Thyroid gland (tissue), 4 donors: ENCODE measurements at regions not wholly inside any gene's neighbourhood (a gene's known extent, or its start where the extent isn't known, plus 50 kb on each side); places are given as distances from the start of the nearest gene placed in this dataset.

Experiments
- DNase-seq, 2 donors: peaks; one replicate each; pipeline ENCODE4 v3.0.0-alpha.2; 2019
- H3K27ac ChIP-seq, 3 donors: fragments of 200-600 bp; sonication (generic); 1 replicate in 2 of 3; 2 replicates in 1 of 3; pipeline ENCODE4 v1.5.1; 2016 to 2019; ENCODE audit warnings: mild to moderate bottlenecking in 1 of 3, moderate library complexity in 1 of 3
- H3K27me3 ChIP-seq: fragments of 200-600 bp; sonication (generic); one replicate; pipeline ENCODE4 v1.5.1; 2019
- H3K36me3 ChIP-seq, 2 donors: fragments of 200-600 bp; sonication (generic); one replicate each; pipeline ENCODE4 v1.5.1; 2016 to 2019
- H3K4me1 ChIP-seq, 2 donors: fragments of 200-600 bp; sonication (generic); one replicate each; pipeline ENCODE4 v1.5.1; 2017 to 2019
- H3K4me3 ChIP-seq, 3 donors: fragments of 200-600 bp; sonication (generic); replicated peaks in 1 of 3; 1 replicate in 2 of 3; 2 replicates in 1 of 3; pipeline ENCODE4 v1.5.1; 2016; ENCODE audit warnings: mild to moderate bottlenecking in 1 of 3
- H3K9me3 ChIP-seq: fragments of 200-600 bp; sonication (generic); one replicate; pipeline ENCODE4 v1.5.1; 2017
- POLR2A ChIP-seq, 2 donors: fragments of 450-650 bp; IDR thresholded peaks; one replicate each; pipeline ENCODE4 v1.6.1; 2017; ENCODE audit warnings: antibody characterized with exemption in 2 of 2, mild to moderate bottlenecking in 2 of 2, moderate library complexity in 1 of 2
- WGBS, 2 donors: methylation state at CpG; one replicate each; pipeline ENCODE4 v1.1.5; 2017; 5-methylcytosine and 5-hydroxymethylcytosine counted together
- intact Hi-C: fragments of 100-400 bp; cut with DNase I; formaldehyde crosslinking; loops from one replicate; pipeline ENCODE4 v1.15.1; 2023
- TF ChIP-seq, protein P1 (sequence below), 6 experiments: fragments of 200-600 bp in 3 of 6; fragments of 450-650 bp in 3 of 6; sonication (generic) in 3 of 6; IDR thresholded peaks; one replicate each; pipeline ENCODE4 v1.5.1; 2016 to 2019; ENCODE audit warnings: antibody characterized with exemption in 6 of 6, mild to moderate bottlenecking in 2 of 6, inconsistent platforms in 1 of 6, moderate library complexity in 1 of 6

DNA sequence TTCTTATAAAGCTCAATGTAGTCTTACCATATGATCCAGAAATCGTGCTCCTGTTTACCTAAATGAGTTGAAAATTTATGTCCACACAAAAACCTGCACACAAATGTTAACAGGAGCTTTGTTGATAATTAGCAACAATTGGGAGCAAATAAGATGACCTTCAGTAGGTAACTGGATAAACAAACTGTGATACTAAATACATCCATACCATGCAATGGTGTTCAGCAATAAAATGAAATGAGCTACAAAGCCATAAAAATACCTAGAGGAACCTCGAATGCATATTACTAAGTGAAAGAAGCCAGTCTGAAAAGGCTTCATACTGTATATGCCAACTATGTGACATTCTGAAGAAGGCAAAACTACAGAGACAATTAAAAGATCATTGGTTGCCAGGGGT, 185.6 kb upstream of the HNRNPA3 start:
- Histone ChIP-seq H3K27me3 (no peaks in the 10 kb centered on the region), H3K4me1 (no peaks in the 10 kb centered on the region), H3K27ac (no peak overlapping the region), H3K36me3 (no peaks in the 10 kb centered on the region), H3K9me3 (no peaks in the 10 kb centered on the region), H3K4me3 (no peak overlapping the region)
- TF ChIP-seq, protein P1, sequence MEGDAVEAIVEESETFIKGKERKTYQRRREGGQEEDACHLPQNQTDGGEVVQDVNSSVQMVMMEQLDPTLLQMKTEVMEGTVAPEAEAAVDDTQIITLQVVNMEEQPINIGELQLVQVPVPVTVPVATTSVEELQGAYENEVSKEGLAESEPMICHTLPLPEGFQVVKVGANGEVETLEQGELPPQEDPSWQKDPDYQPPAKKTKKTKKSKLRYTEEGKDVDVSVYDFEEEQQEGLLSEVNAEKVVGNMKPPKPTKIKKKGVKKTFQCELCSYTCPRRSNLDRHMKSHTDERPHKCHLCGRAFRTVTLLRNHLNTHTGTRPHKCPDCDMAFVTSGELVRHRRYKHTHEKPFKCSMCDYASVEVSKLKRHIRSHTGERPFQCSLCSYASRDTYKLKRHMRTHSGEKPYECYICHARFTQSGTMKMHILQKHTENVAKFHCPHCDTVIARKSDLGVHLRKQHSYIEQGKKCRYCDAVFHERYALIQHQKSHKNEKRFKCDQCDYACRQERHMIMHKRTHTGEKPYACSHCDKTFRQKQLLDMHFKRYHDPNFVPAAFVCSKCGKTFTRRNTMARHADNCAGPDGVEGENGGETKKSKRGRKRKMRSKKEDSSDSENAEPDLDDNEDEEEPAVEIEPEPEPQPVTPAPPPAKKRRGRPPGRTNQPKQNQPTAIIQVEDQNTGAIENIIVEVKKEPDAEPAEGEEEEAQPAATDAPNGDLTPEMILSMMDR (IDR thresholded peaks at IDR 0.05), result no peak
- no peak for TF ChIP-seq POLR2A (IDR thresholded peaks at IDR 0.05)
- 85 to 93% methylated on average over 2 of the region's 2 CpGs for WGBS, 2 donors
- DNase-seq, result no peak
- intact Hi-C loops, result no loop called here

DNA sequence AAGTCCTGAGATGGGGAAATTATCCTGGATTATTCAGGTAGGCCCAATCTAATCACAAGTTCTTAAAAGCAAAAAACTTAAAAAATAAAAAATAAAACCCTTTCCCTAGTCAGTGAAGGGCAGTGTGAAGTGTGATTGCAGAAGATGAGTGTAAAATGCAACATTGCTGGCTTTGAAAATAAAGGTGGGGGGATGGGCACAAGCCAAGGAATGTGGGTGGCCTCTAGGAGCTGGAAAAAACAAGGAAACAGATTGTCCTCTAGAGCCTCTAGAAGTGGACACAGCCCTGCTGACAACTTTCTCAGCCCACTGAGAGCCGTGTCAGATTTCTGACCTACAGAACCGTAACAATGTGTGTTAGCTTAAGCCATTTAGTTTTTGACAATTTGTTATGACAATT, 184.3 kb upstream of the HNRNPA3 start:
- Histone ChIP-seq H3K9me3 (no peaks in the 10 kb centered on the region), H3K36me3 (no peaks in the 10 kb centered on the region), H3K4me1 (no peaks in the 10 kb centered on the region), H3K27me3 (no peaks in the 10 kb centered on the region), H3K27ac (no peak overlapping the region), H3K4me3 (no peak overlapping the region)
- peak in 1 of 2 donors; percentile 5 for DNase-seq
- intact Hi-C loops, result no loop called here
- TF ChIP-seq, protein P1 (IDR thresholded peaks at IDR 0.05), result no peak
- no peak for TF ChIP-seq POLR2A (IDR thresholded peaks at IDR 0.05)
- 74 to 84% methylated on average over 2 of the region's 2 CpGs for WGBS, 2 donors

DNA sequence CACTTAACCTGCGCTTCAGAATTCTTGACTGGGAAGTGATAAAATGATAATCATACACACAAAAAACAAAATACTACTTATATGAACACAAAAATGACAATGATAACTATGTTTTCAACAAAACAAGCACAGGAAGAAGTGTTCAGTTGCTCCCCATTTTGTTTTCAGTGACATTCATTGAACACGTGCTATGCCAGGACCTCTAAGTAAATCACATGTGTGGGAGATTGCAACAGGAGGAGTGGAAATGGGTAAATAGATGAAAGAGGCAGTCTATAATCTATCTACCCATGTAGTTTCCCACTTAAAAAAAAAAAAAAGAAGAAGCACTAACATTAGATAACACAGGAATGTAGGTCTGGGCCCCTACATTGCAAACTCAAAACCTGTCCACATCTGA, 183.5 kb upstream of the HNRNPA3 start:
- Histone ChIP-seq H3K4me1 (no peaks in the 10 kb centered on the region), H3K4me3 (no peak overlapping the region), H3K9me3 (no peaks in the 10 kb centered on the region), H3K27ac (no peak overlapping the region), H3K36me3 (no peaks in the 10 kb centered on the region), H3K27me3 (no peaks in the 10 kb centered on the region)
- intact Hi-C loops, result no loop called here
- no peak for DNase-seq
- no peak for TF ChIP-seq POLR2A (IDR thresholded peaks at IDR 0.05)
- TF ChIP-seq, protein P1 (IDR thresholded peaks at IDR 0.05), result no peak
- 91 to 94% methylated on average over 2 of the region's 2 CpGs for WGBS, 2 donors

DNA sequence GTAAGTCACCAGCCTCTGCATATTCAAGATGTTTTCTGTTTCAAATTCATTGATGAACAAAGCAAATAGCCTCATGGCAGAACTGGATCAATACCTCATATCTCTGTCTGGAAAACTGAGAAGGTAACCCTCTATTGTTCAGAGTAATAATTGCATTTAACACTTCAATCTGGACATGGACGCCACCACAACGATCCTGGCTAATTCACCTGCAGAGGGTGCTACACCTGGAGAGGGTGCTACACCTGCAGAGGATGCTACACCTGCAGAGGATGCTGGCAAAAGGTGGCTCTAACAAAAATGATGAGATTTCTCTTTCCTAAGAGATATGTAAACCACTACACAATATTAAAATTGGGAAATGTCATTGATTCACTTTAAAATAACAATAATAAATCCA, 183.1 kb upstream of the HNRNPA3 start:
- Histone ChIP-seq H3K36me3 (no peaks in the 10 kb centered on the region), H3K4me1 (no peaks in the 10 kb centered on the region), H3K27ac (no peak overlapping the region), H3K4me3 (no peak overlapping the region), H3K27me3 (no peaks in the 10 kb centered on the region), H3K9me3 (no peaks in the 10 kb centered on the region)
- intact Hi-C loops, result no loop called here
- no peak for TF ChIP-seq POLR2A (IDR thresholded peaks at IDR 0.05)
- TF ChIP-seq, protein P1 (IDR thresholded peaks at IDR 0.05), result peak in 1 of 6 experiments; percentile 7
- DNase-seq, result no peak
- 57 to 75% methylated on average over 2 of the region's 2 CpGs for WGBS, 2 donors

DNA sequence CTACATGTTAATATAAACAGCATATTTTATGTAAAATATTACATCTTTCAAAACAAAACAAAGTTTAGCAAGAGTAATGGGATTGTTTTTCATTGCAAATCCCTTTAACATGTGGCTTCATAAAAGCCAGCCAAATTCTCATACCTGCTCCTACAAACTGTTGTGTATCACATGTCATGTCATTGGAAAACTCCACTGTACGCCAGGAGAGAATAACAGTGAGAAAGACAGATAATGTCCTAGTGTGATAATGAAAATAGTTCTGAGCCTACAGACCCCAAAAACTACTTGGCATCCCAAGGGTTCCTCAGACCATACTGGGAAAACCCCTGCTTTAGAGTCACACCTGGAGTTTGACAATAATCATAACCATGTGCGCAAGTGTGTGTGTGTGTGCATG, 182.7 kb upstream of the HNRNPA3 start:
- intact Hi-C loops, result no loop called here
- Histone ChIP-seq H3K36me3 (no peaks in the 10 kb centered on the region), H3K27ac (no peak overlapping the region), H3K4me3 (no peak overlapping the region), H3K4me1 (no peaks in the 10 kb centered on the region), H3K27me3 (no peaks in the 10 kb centered on the region), H3K9me3 (no peaks in the 10 kb centered on the region)
- TF ChIP-seq, protein P1 (IDR thresholded peaks at IDR 0.05), result no peak
- TF ChIP-seq POLR2A (IDR thresholded peaks at IDR 0.05), result no peak
- DNase-seq, result no peak
- whole genome bisulfite sequencing, 2 donors, result 95 to 96% methylated on average over 2 of the region's 2 CpGs
